ENCODE measurements at regions not wholly inside any gene's neighbourhood (a gene's known extent, or its start where the extent isn't known, plus 50 kb on each side); places are given as distances from the start of the nearest gene placed in this dataset.

DNA sequence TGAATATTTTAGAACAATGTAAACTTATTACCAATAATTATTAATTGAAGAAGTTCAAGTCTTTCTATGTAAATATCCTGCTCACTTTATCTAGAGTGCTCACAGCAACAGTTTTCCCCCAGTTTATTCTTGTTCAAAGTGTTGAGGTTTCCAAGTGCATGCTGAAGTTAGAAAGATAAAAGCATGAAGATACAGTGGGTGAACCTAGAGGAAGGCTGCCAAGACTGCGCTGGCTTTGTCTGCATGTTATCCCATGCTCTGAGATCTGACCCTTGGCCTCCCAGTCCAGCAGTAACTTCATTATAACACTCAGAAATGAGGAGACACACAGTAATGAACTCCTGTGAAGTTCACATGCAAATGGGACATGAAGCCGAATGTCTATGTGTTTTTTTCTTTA is 76.0 kb upstream of the PIP5K1B start:
- TF ChIP-seq ZNF274 (IDR thresholded peaks at IDR 0.05; ENCODE audit: low read depth, low read length) (no peak), SUZ12 (IDR thresholded peaks at IDR 0.05; ENCODE audit: extremely low read depth, insufficient read depth, insufficient read length) (no peak)

Measured in NT2/D1 (cell line).